Breast epithelium (tissue), 3 donors: ENCODE measurements at regions not wholly inside any gene's neighbourhood (a gene's known extent, or its start where the extent isn't known, plus 50 kb on each side); places are given as distances from the start of the nearest gene placed in this dataset.

Experiments
- CTCF ChIP-seq, 3 donors: fragments of 450-650 bp; IDR thresholded peaks; one replicate each; pipeline ENCODE4 v1.5.1; 2016 to 2017; ENCODE audit warnings: antibody characterized with exemption in 3 of 3, mild to moderate bottlenecking in 3 of 3, moderate library complexity in 3 of 3
- POLR2AphosphoS5 ChIP-seq, 3 donors: sonication (generic); formaldehyde crosslinking; IDR thresholded peaks; one replicate each; pipeline ENCODE4 v1.6.1; 2017; ENCODE audit warnings: antibody characterized with exemption in 3 of 3

- TF ChIP-seq CTCF (IDR thresholded peaks at IDR 0.05) (no peak), POLR2AphosphoS5 (IDR thresholded peaks at IDR 0.05) (no peak)
Observed at GRCh38 chr2:71938659-71939587, 208.7 kb downstream of the CYP26B1 start.
